Nephron (organoid): ENCODE measurements at regions not wholly inside any gene's neighbourhood (a gene's known extent, or its start where the extent isn't known, plus 50 kb on each side); places are given as distances from the start of the nearest gene placed in this dataset.

ENCODE experiments used
- H3K27ac Mint-ChIP-seq, 3 experiments: 2 replicates each; pipeline ENCODE4 v1.8.0; 2020; ENCODE audit warnings: mixed read lengths in 3 of 3, mild to moderate bottlenecking in 2 of 3, moderate library complexity in 1 of 3
- H3K27me3 Mint-ChIP-seq: 2 replicates; pipeline ENCODE4 v1.8.0; 2021; ENCODE audit warnings: low read depth, mild to moderate bottlenecking, moderate library complexity, mixed read lengths
- H3K36me3 Mint-ChIP-seq: 2 replicates; pipeline ENCODE4 v1.8.0; 2020; ENCODE audit warnings: low read depth, mixed read lengths
- H3K4me1 Mint-ChIP-seq: 2 replicates; pipeline ENCODE4 v1.8.0; 2020; ENCODE audit warnings: mixed read lengths
- H3K4me3 Mint-ChIP-seq, 3 experiments: 2 replicates each; pipeline ENCODE4 v1.8.0; 2020; ENCODE audit warnings: mild to moderate bottlenecking in 3 of 3, mixed read lengths in 3 of 3, moderate library complexity in 2 of 3
- H3K9me3 Mint-ChIP-seq: 2 replicates; pipeline ENCODE4 v1.8.0; 2020; ENCODE audit warnings: mixed read lengths
- CTCF ChIP-seq, 3 experiments: fragments of 200-600 bp; sonication (generic); IDR thresholded peaks; one replicate each; pipeline ENCODE4 v1.5.0; 2021; ENCODE audit warnings: antibody characterized with exemption in 3 of 3; ENCODE audit not compliant: unreplicated experiment in 3 of 3

- H3K36me3 Mint-ChIP-seq = no peaks in the 10 kb centered on the region
- TF ChIP-seq CTCF (IDR thresholded peaks at IDR 0.05; ENCODE audit: unreplicated experiment in 3 of 3) = no peak
- H3K27me3 Mint-ChIP-seq = no peaks in the 10 kb centered on the region
- H3K9me3 Mint-ChIP-seq = no peaks in the 10 kb centered on the region
- H3K27ac Mint-ChIP-seq = no peak overlapping the region
- H3K4me1 Mint-ChIP-seq = peaks cover 18% of the 10 kb centered on the region
- no peak overlapping the region for H3K4me3 Mint-ChIP-seq
These were observed 176.4 kb upstream of the BMP2 start for GRCh38 chr20:6590891-6591637.

- Mint-ChIP-seq H3K27me3 (no peaks in the 10 kb centered on the region), H3K27ac (peak overlapping the region in 2 of 3 experiments; percentile 17 to 19), H3K36me3 (no peaks in the 10 kb centered on the region), H3K4me3 (no peak overlapping the region), H3K9me3 (no peaks in the 10 kb centered on the region), H3K4me1 (peaks cover 9% of the 10 kb centered on the region)
- no peak for TF ChIP-seq CTCF (IDR thresholded peaks at IDR 0.05; ENCODE audit: unreplicated experiment in 3 of 3)
These were observed 179.2 kb upstream of the BMP2 start for GRCh38 chr20:6588296-6588695.

GRCh38 chr20:6583134-6583738, 184.2 kb upstream of the BMP2 start:
- no peaks in the 10 kb centered on the region for H3K36me3 Mint-ChIP-seq
- TF ChIP-seq CTCF (IDR thresholded peaks at IDR 0.05; ENCODE audit: unreplicated experiment in 3 of 3) = peak; percentile 73 to 80 (median 76)
- H3K27ac Mint-ChIP-seq = peak overlapping the region in 1 of 3 experiments; percentile 2
- H3K4me1 Mint-ChIP-seq = peaks cover 9% of the 10 kb centered on the region
- no peaks in the 10 kb centered on the region for H3K9me3 Mint-ChIP-seq
- H3K27me3 Mint-ChIP-seq = no peaks in the 10 kb centered on the region
- H3K4me3 Mint-ChIP-seq = no peak overlapping the region

- no peak for TF ChIP-seq CTCF (IDR thresholded peaks at IDR 0.05; ENCODE audit: unreplicated experiment in 3 of 3)
- H3K9me3 Mint-ChIP-seq = no peaks in the 10 kb centered on the region
- no peak overlapping the region for H3K27ac Mint-ChIP-seq
- no peaks in the 10 kb centered on the region for H3K36me3 Mint-ChIP-seq
- H3K4me3 Mint-ChIP-seq = no peak overlapping the region
- no peaks in the 10 kb centered on the region for H3K27me3 Mint-ChIP-seq
- H3K4me1 Mint-ChIP-seq = peaks cover 10% of the 10 kb centered on the region
These were observed 185.0 kb upstream of the BMP2 start for GRCh38 chr20:6582449-6582848.

GRCh38 chr20:6580486-6580885, 187.0 kb upstream of the BMP2 start:
- peaks cover 26% of the 10 kb centered on the region for H3K4me1 Mint-ChIP-seq
- no peaks in the 10 kb centered on the region for H3K9me3 Mint-ChIP-seq
- H3K4me3 Mint-ChIP-seq = no peak overlapping the region
- no peaks in the 10 kb centered on the region for H3K36me3 Mint-ChIP-seq
- H3K27ac Mint-ChIP-seq = no peak overlapping the region
- H3K27me3 Mint-ChIP-seq = no peaks in the 10 kb centered on the region
- TF ChIP-seq CTCF (IDR thresholded peaks at IDR 0.05; ENCODE audit: unreplicated experiment in 3 of 3) = no peak

- H3K4me1 Mint-ChIP-seq = peaks cover 26% of the 10 kb centered on the region
- H3K4me3 Mint-ChIP-seq = no peak overlapping the region
- H3K27me3 Mint-ChIP-seq = no peaks in the 10 kb centered on the region
- no peaks in the 10 kb centered on the region for H3K9me3 Mint-ChIP-seq
- H3K27ac Mint-ChIP-seq = no peak overlapping the region
- no peak for TF ChIP-seq CTCF (IDR thresholded peaks at IDR 0.05; ENCODE audit: unreplicated experiment in 3 of 3)
- H3K36me3 Mint-ChIP-seq = no peaks in the 10 kb centered on the region
These were observed 187.7 kb upstream of the BMP2 start for GRCh38 chr20:6579824-6580223.
